RKO (cell line): ENCODE measurements at regions not wholly inside any gene's neighbourhood (a gene's known extent, or its start where the extent isn't known, plus 50 kb on each side); places are given as distances from the start of the nearest gene placed in this dataset.

ENCODE experiments used
- DNase-seq: peaks from one replicate; pipeline ENCODE4 v3.0.0-alpha.2; 2016; ENCODE audit warnings: low spot score

DNA sequence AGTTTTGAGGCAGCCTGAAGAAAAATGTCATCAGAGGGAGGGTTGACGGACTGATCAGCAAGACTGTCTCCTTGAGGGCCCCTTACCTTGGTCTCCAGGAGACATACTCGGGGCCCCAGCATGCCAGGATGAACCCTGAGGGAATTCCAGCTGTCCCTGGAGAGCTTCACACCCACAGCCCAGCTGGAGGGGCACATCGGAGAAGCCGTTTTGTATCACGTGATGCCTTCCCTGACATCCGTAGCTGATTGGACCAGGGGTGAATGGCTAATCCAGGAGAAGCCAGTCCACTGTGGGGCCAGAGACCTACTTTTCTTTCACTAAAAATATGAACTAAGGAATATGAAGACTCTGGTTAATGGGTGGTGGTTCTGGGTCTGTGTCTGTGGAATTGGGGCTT is 86.0 kb upstream of the TP53I11 start:
- no peak for DNase-seq

DNA sequence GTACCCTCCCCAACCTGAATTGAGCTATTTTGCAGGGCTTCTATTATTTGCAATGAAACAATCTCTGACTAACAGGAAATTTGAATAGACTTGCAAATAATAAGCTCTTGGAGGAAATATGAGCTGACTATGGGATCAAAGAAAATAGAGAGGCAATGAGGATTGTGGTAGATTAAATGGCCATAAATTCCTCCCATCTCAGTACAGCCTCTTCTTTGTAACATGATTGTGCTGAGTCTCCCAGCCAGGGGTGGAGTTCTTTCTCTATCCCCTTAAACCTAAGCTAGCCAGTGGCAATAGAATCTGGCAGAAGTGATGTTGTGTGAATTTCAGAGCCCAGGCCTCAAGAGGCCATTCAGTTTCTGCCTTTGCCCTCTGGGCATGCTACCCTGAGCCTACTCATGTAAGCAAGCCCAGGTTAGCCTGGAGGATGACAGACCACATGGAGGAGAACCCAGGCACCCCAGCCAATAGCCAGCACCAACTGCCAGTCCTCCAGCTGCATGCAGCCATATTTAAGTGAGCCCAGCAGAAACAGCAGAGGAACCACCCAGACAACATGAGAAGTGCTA is 86.8 kb upstream of the TP53I11 start:
- no peak for DNase-seq

DNA sequence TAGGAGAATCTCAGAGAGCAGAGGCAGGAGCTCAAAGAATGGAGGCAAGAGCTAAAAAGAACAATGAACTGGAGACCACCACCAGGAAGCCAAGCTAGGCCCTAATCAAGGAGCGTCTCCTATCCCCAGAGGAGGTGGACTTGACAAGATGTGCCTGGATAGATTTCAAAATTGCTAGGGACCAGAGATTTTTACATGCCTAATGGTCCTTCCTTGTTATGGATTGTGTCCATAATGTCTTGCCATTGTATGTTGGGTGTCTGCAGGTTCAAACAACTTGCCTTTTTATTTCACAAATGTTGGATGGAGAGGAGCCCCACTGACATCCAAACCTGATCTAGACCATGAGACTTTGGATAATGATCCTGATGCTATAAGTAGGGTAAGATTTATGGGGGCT is 88.2 kb upstream of the TP53I11 start:
- no peak for DNase-seq

DNA sequence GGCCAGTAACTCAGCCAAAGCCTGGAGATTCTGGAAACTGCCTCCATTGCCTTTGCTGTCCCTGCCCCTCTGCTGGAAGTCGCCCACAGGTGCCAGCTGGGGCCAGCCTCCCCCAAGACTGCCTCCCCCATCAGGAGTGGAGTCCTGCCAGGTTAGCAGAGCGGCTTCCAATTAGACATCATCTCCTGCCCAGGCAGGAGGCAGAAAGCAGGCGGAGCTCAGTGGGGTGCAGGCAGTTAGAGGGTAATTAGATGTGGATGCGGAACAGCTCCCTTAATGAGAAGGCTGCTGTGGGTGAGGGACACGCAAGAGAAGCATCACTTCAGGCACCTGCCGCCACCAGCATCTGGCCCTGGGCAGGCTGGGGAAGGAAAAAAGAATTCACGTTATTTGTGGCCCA is 90.9 kb upstream of the TP53I11 start:
- no peak for DNase-seq

DNA sequence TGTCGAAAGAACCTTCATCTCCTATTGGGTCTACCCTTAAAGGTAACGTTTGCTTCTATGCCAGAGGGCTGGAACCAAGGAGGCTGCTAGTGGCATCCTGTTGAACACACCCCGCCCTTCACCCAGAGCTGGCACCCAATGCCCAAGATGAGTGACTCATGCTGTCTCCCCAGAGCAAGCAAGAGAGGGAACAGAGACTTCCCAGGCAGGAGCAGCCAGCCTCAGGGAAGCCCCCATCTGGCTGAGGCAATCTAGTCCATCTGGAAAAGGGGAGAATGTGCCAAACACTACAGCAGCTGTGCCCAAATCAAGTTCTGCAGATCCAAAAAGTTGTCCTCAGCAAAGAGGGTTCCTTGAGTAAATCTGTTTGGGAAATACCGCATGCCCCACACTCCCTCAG is 91.9 kb upstream of the TP53I11 start:
- no peak for DNase-seq

DNA sequence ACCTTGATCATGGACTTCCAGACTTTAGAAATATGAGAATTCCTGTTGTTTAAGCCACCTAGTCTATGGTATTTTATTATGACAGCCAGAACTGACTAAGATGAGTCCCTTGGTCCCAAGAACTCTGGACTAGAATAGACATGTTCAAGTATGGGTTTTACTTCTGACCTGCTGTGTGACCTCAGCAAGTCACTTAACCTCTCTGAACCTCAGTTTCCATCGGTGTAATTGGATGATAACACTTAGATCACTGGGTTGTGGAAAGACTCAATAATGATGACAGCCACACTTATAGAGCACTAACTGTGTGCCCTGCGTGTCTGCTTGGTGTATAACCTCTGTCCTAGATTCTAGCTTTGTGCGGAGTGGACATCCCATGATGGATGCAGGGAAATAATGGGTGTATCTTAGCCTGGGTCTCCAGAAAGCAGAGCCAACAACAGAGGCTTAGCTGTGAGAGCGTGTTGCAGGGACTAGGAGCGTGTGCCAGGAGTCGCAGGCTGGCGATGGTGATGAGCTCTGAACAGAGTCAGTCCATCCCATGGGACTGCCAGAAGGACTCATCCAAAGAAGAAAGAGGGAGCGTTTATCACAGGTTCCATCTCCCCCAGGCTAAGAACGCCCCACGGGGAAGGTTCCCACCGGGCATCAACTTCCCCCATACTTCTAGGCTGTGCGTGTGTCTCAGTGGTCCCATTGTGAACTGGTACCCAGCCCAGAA is 93.2 kb upstream of the TP53I11 start:
- no peak for DNase-seq

DNA sequence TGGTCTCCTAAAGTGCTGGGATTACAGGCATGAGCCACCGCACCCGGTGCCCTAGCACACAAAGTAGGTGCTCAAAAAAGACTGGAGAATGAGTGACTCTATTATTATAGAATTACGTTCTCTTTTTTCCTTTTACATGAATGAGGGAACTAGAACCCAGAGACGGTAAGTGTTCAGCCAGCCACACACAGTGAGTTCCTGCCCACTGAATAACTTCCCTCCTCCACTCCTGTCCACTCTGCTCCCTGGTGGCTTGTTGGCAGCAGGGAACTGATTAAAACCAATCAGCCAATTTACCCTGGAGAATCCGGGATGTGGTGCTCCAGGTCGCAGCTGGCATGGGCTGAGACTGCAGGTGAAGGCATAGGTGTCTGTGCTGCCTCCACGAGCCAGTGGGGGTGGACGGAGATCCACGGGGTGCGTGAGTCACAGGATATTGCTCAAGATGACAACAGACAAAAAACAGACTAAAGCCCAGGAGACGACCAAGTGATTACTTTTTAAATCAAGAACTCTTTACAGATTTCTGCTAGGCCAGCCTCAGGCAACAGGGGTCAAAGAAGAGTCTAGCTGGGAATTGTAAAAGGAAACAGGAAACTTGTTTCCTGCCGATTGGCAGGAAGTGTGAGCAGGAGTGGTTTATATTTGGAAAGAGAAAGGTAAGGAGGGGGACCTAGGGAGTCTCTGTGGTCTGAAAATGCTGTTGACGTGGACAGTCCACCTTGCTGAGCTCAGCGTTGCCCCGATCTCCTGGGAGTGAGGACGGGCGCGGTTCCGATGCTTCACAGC is 95.2 kb upstream of the TP53I11 start:
- peak; percentile 31 for DNase-seq

DNA sequence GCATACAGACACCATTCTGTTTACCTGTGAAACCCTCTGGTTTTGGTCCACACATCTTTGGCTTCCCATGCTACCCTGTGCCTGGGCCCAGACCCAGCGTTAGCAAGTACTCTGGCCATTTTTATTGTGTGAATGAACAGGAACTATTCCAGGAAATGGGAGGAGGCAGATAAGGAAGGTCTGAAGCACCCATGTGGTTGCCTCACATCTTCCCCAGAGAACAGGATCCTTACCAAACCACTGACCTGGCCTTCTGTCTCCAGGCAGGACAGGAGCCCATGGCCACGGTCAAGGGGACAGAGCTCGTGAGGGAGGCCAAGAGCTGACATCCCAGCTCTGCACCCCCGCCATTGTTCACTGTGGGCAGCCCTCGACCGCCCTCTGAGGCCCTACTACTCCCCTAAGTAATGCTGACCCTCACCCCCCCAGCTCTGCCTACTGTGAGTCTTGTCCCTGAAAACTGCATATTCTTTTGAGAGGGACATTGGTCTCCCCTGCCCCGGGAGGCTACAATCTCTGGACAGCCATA is 97.7 kb upstream of the TP53I11 start:
- DNase-seq, result no peak

DNA sequence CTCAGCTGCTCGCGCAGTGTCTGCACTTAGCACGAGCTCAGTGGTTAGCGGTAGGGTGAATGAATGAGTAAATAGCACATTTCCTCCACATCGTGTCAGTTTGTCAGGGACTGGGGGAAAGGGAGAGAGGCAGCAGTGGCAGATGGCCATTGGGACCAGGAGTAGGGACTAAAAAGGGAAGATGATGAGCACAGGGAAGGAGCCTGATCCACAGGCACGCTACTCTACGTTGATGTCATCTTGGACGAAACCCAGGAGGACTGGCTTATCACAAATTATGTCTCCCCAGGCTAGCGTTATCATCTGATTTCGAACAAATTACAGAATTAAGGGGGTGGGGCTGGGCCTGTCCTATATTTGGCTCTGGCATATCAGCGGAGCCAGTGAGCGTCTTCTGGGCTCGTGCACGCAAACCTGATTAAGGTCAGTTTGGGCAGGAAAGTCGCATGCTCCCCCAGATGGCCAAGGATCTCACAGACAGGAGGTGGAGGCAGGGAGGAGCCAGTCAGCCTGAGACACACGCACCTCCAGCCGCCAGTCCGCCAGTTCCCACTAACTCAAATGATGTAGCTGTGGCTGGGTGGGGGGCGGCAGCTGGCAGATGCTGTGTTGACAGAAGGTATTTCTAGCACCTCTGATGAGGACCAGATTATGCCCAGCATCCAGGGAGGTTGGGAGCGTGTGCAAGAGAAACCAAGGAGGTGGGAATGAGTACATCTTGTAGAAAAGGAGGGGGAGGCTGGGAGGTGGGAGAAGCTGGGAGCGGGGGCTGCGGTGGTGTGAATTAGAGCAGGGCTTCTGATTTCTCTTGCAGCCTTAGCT is 97.4 kb upstream of the PRDM11 start:
- DNase-seq, result no peak

DNA sequence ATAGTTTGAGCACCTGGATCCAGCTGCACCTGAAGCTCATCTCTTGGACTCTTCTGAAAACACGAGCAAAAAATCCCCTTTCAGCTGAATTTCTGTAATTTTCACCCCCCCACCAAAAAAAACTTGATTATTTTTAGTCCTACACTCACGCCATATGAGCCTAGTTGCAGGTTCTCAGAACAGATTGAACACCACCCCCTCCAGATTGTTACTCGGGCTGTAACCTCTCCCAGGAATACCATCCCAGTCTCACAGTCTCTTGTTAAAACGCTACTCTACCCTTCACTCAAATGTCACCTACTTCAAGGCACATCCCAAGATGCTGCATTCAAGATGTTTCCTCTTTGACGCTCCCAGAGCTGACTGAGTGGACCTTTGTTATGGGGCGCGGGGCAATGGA is 96.3 kb upstream of the PRDM11 start:
- no peak for DNase-seq

DNA sequence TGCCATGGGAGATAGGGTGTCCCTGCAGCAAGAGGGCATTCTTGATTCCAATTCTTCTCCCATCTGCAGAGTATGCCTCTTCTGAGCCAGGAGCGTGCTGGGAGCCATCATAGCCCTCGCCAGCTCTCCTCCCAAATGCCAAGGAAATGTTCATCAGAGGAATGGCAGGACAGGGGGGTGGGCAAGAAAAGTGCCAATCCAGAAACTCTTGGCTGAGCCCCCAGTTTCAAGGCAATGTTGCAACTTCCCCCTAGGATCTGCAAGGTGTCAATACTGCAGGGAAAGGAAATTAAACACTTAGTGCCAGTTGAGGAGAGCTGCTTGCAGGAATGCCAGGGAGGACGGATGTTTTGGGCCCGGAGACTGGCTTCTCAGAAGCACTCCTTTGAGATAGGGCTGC is 94.8 kb upstream of the PRDM11 start:
- DNase-seq, result no peak

DNA sequence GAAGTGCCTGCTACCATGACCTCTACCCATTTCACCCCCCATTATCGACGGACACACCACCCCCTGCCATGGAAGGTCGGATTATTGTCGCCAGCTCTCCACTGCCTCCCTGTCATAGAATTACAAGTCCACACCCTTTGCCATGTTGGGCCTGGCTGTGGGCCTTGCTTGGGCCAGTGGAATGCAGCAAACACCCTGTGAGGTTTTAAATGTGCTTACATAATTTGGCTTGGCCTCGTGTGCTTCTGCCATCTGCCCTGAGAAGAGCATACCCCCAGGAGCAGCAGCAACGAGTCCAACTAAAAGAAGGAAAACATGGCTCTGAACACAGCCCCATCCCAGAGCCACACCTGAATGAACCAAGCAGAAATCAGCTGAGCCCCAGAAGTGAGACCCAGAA is 94.1 kb upstream of the PRDM11 start:
- DNase-seq, result no peak

DNA sequence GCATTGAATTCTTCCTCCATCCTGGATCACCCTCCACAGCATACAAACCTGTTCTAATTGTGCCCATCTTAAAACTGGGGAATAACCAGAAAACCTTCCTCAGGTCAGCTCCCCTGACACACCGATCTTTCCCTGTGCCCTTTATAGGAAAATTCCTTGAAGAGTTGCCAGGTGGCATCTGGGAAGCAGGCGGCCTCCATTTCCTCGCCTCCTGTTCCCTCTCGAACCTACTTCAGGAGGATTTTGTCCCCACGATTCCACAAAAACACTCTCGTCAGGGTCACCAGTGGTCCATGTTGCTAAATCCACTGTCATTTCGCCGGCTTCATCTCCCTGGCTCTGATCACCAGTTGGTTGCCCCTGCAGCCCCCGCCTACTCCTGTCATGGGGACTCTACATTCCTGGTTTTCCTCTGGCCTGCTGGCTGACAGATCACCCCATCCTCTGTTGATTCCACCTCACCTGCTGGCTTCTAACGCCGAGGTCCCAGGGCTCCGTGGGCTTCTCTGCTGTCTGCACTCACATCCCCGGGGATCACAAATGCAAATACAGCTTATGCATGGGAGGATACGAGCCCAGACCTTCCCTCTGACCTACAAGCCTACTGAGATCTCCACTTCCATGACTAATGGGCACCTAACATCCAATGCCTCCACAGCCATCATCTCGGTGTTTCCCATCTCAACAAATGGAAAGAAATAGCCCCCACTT is 92.5 kb upstream of the PRDM11 start:
- DNase-seq, result no peak

DNA sequence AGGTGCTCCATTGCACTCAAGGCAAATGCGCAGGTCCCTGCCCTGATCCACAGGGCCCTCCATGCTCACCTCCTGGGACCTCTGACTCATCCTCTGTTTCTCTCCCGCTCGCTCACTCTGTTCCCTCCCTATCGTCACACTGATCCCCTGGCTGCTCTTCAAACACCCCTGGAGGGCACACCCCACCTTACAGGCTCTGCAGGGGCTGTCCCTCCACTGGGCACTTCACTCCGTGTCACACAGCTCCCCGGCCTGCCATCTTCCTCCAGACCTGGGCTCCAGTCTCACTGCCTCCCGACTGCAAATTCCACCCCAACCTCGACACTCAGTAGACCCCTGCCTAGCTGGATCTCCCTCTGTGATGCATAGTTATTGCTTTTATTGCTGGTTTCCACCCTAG is 91.5 kb upstream of the PRDM11 start:
- DNase-seq, result no peak

DNA sequence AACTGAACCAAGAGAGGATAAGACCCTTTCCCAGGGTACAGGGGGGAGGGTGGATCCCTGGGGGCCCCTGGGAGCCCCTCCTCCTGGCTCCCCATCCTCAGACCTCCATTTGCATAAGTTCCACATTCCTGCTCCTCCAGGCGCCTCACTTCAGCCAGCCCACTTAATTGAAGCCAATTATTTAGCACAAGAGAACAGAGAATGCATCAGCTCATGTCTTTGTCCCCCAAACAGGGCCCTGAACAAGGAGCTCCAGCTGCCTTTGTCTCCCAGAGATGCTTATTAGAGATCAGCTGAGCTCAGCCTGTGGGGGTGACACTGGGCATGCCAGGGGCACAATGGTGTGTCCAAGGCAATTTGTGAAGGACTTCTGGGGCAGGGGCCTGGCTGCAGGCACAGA is 89.9 kb upstream of the PRDM11 start:
- DNase-seq, result no peak

DNA sequence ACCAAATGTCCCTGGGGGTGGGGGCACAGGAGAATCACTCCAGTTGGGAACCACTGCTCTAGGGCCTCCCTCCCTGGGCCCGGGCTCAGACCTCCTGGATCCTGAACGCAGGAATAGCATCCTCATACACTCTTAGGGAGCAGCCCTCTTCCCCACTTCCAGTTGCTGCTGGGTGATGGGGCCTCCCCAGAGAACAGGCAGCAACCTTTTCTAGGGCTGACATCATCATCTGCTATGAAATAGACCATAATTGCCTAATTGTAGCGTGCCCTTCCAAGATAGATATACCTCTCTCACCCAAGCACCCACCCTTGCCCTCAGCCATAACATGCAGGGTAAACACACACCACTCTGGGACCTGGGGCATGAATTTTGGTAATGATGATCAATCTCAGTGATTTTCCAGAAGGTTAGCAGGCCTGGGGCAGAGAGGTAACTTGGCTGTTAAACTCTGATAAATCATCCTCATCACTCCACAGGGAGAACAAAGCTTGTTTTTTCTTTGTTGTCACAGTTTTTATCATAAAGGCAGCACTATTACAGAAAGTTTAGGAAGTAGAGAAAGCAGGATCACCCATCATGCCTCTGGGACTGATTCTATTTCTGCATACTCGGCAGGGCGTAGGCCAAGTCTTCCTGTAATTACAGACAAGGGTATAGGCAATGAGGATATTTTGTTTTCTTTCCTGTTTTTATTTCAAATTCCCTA is 88.3 kb upstream of the PRDM11 start:
- no peak for DNase-seq

DNA sequence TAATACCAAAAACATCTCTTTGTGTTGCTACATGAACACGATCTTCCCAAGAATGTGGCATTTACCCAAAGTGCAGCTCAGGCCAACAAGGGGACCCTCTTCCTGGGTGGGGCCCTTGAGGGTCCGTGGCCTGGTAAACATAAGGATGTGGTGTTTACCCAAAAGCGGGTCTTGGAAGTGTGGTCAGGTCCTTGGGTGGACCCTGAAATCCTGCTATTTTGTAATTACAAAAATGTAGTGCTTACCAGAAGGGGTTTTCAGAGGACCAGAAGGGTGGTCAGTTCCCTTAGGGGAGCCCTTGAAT is 87.8 kb upstream of the PRDM11 start:
- DNase-seq, result no peak

DNA sequence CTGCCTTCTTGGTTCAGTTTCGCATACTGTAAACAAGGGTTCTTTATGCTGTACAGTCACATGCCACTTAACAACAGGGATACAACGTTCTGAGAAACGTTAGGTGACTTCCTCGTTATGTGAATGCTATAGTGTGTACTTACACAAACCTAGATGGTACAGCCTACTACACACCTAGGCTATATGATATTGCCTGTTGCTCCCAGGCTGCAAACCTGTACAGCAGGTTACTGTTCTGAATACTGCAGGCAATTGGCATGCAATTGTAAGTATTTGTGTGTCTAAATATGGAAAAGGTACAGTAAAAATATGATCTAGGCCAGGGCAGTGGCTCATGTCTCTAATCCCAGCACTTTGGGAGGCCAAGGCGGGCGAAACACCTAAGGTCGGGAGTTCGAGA is 85.7 kb upstream of the PRDM11 start:
- DNase-seq, result no peak

DNA sequence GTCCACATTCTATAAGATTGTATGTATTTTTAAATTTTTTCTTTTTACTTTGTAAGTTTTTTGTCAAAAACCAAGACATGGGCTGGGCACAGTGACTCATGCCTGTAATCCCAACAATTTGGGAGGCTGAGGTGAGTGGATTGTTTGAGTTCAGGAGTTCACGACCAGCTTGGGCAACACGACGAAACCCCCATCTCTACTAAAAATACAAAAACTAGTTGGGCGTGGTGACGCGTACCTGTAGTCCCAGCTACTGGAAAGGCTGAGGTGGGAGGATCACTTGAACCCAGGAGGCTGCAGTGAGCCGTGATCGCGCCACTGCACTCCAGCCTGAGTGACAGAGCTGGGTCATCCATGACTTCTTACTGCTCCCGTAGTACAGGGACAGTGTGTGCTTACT is 84.8 kb upstream of the PRDM11 start:
- DNase-seq, result no peak

DNA sequence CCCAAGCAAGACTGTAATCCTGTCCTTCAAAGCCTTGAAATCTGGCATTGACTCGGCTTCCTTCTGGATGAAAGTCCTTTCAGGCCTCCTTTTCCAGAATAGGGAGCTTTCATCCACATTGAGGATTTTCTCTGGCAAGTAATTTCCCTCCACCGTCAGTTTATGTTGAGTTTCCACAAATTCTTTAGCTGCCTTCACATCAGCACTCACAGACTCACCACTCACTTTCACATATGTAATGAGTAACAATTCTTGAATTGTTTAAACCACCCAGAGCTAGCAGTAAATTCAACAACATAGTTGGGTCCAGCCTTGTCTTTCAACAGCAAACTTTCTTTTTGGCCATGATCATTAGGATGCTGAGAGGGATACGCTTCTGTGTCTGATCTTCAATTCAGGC is 84.3 kb upstream of the PRDM11 start:
- DNase-seq, result no peak

DNA sequence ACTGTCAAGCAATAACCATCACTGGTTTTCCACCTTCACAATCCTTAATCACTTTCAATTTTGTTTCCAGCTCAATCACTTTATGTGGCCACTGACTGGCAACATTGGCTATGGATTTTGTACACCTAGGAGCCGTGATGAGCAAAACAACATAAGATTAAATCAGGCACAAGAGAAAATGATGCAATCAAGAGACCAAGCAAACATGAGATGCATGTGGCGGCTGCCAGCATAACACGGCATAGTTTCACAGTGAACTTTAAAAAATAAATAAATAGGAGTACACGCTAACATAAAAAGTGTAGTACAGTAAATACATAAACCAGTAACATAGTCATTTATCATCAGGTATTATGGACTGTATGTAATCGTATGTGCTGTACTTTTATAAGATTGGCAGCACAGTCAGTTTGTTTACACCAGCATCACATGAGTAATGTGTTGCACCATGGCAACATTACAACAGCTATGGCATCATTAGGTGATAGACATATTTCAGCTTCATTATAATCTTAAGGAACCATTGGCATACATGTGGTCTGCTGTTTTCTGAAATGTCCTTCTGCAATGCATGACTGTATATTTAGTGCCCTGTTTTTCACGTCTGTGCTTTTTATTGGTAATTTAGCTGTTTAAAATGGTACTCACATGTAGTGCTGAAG is 83.3 kb upstream of the PRDM11 start:
- no peak for DNase-seq
